HG03520 (cell line): ENCODE measurements at regions not wholly inside any gene's neighbourhood (a gene's known extent, or its start where the extent isn't known, plus 50 kb on each side); places are given as distances from the start of the nearest gene placed in this dataset.
A peak's percentile ranks its signal among the peaks of the same experiment; 100 is the strongest.
"Not testable (repeated sequence)": the region's sequence is repeated elsewhere in the genome, so short reads cannot be mapped to it uniquely, and the experiment has no call there.

Experiments
- ATAC-seq: cut with Tn5 transposase; IDR thresholded peaks from one replicate; pipeline ENCODE4 v1.9.1; 2021; ENCODE audit warnings: mild to moderate bottlenecking, moderate library complexity; ENCODE audit not compliant: unreplicated experiment

GRCh38 chr5:102554082-102554481 is 55.3 kb upstream of the SLCO6A1 start:
- ATAC-seq: no peak

- peak; percentile 55 for ATAC-seq
These were observed 55.9 kb upstream of the SLCO6A1 start for GRCh38 chr5:102554728-102555127.

GRCh38 chr5:102561894-102562760 is 63.3 kb upstream of the SLCO6A1 start:
- peak; percentile 69 for ATAC-seq

GRCh38 chr5:102570747-102571146 is 71.9 kb upstream of the SLCO6A1 start:
- no peak for ATAC-seq

- ATAC-seq: no peak
These were observed 79.6 kb upstream of the SLCO6A1 start for GRCh38 chr5:102578362-102578761.

- no peak for ATAC-seq
These were observed 80.6 kb upstream of the SLCO6A1 start for GRCh38 chr5:102579379-102579778.

GRCh38 chr5:102581011-102581410 is 82.2 kb upstream of the SLCO6A1 start:
- no peak for ATAC-seq

- no peak for ATAC-seq
These were observed 83.9 kb upstream of the SLCO6A1 start for GRCh38 chr5:102582696-102583095.

- ATAC-seq: no peak
These were observed 84.7 kb upstream of the SLCO6A1 start for GRCh38 chr5:102583276-102584124.

GRCh38 chr5:102589661-102590060 is 90.9 kb upstream of the SLCO6A1 start:
- no peak for ATAC-seq

GRCh38 chr5:102590467-102590866 is 91.7 kb upstream of the SLCO6A1 start:
- no peak for ATAC-seq

- ATAC-seq: peak; percentile 72
These were observed 92.8 kb upstream of the SLCO6A1 start for GRCh38 chr5:102591650-102592049.

GRCh38 chr5:102592586-102592985 is 93.8 kb upstream of the SLCO6A1 start:
- not testable (repeated sequence) for ATAC-seq

GRCh38 chr5:102594192-102594591 is 95.4 kb upstream of the SLCO6A1 start:
- ATAC-seq: no peak

GRCh38 chr5:102595332-102595731 is 96.5 kb upstream of the SLCO6A1 start:
- no peak for ATAC-seq

GRCh38 chr5:102596113-102596512 is 97.3 kb upstream of the SLCO6A1 start:
- peak; percentile 69 for ATAC-seq

GRCh38 chr5:102596951-102597350 is 98.2 kb upstream of the SLCO6A1 start:
- ATAC-seq: no peak

GRCh38 chr5:102599289-102599688 is 100.5 kb upstream of the SLCO6A1 start:
- ATAC-seq: no peak

GRCh38 chr5:102600964-102601363 is 102.2 kb upstream of the SLCO6A1 start:
- ATAC-seq: no peak

- ATAC-seq: no peak
These were observed 104.9 kb upstream of the SLCO6A1 start for GRCh38 chr5:102603670-102604069.

- ATAC-seq: no peak
These were observed 109.6 kb upstream of the SLCO6A1 start for GRCh38 chr5:102608414-102608813.

GRCh38 chr5:102611312-102611711 is 112.5 kb upstream of the SLCO6A1 start:
- no peak for ATAC-seq
